Embryonic facial prominence (tissue), 1 donor: ENCODE measurements at regions not wholly inside any gene's neighbourhood (a gene's known extent, or its start where the extent isn't known, plus 50 kb on each side); places are given as distances from the start of the nearest gene placed in this dataset.
A peak's percentile ranks its signal among the peaks of the same experiment; 100 is the strongest.
"Not testable (repeated sequence)": the region's sequence is repeated elsewhere in the genome, so short reads cannot be mapped to it uniquely, and the experiment has no call there.

Experiments
- DNase-seq: peaks from one replicate; pipeline ENCODE4 v3.0.0-alpha.2; 2016; ENCODE audit errors: extremely low spot score

- not testable (repeated sequence) for DNase-seq
Observed at GRCh38 chr20:30295396-30295795, 962.1 kb upstream of the DEFB115 start.

- DNase-seq: not testable (repeated sequence)
Observed at GRCh38 chr20:30295967-30296366, 961.5 kb upstream of the DEFB115 start.

- not testable (repeated sequence) for DNase-seq
Observed at GRCh38 chr20:30297878-30298595, 959.4 kb upstream of the DEFB115 start.

- DNase-seq: not testable (repeated sequence)
Observed at GRCh38 chr20:30300220-30300642, 957.2 kb upstream of the DEFB115 start.

GRCh38 chr20:30302786-30303185 is 954.7 kb upstream of the DEFB115 start:
- not testable (repeated sequence) for DNase-seq

- DNase-seq: not testable (repeated sequence)
Observed at GRCh38 chr20:30309938-30310337, 947.5 kb upstream of the DEFB115 start.

GRCh38 chr20:30310385-30310784 is 947.1 kb upstream of the DEFB115 start:
- DNase-seq: not testable (repeated sequence)

- not testable (repeated sequence) for DNase-seq
Observed at GRCh38 chr20:30312220-30312619, 945.2 kb upstream of the DEFB115 start.

GRCh38 chr20:30313660-30314059 is 943.8 kb upstream of the DEFB115 start:
- DNase-seq: not testable (repeated sequence)

- DNase-seq: not testable (repeated sequence)
Observed at GRCh38 chr20:30316063-30316462, 941.4 kb upstream of the DEFB115 start.

GRCh38 chr20:30316532-30317299 is 940.7 kb upstream of the DEFB115 start:
- not testable (repeated sequence) for DNase-seq

- DNase-seq: not testable (repeated sequence)
Observed at GRCh38 chr20:30333744-30334143, 923.7 kb upstream of the DEFB115 start.

GRCh38 chr20:30337556-30337955 is 919.9 kb upstream of the DEFB115 start:
- DNase-seq: not testable (repeated sequence)

GRCh38 chr20:30348932-30349331 is 908.5 kb upstream of the DEFB115 start:
- not testable (repeated sequence) for DNase-seq

GRCh38 chr20:30356854-30357467 is 900.5 kb upstream of the DEFB115 start:
- DNase-seq: not testable (repeated sequence)

- DNase-seq: not testable (repeated sequence)
Observed at GRCh38 chr20:30361756-30362155, 895.7 kb upstream of the DEFB115 start.

GRCh38 chr20:30376430-30376766 is 881.1 kb upstream of the DEFB115 start:
- not testable (repeated sequence) for DNase-seq

GRCh38 chr20:30376767-30377658 is 880.5 kb upstream of the DEFB115 start:
- peak; percentile 19 for DNase-seq

- DNase-seq: not testable (repeated sequence)
Observed at GRCh38 chr20:30378317-30378716, 879.1 kb upstream of the DEFB115 start.

- not testable (repeated sequence) for DNase-seq
Observed at GRCh38 chr20:30378721-30379120, 878.7 kb upstream of the DEFB115 start.

GRCh38 chr20:30384841-30385240 is 872.6 kb upstream of the DEFB115 start:
- DNase-seq: not testable (repeated sequence)
